IMR-90 (cell line): ENCODE measurements at regions not wholly inside any gene's neighbourhood (a gene's known extent, or its start where the extent isn't known, plus 50 kb on each side); places are given as distances from the start of the nearest gene placed in this dataset.

ENCODE experiments used
- ATAC-seq: fragments of 200-7000 bp; cut with Tn5 transposase; 2 replicates; pipeline ENCODE4 v1.9.1; 2020; ENCODE audit warnings: low read depth, mild to moderate bottlenecking, moderate library complexity
- BruUV-seq: library from RNA; stranded (reverse); fragments of 400-500 nt; replicated peaks from 2 replicates; lab custom pipeline; 2021; lab: Mats Ljungman, UMichigan
- CTCF ChIA-PET: fragments of 300-600 bp; formaldehyde crosslinking; extraction: SDS; loops from one replicate; lab custom pipeline; 2021; ENCODE audit warnings: antibody characterized with exemption; lab: Yijun Ruan, JAX
- POLR2A ChIA-PET: fragments of 300-600 bp; sonication (Branson Sonifier 250); formaldehyde crosslinking; loops from one replicate; lab custom pipeline; 2022; ENCODE audit warnings: antibody characterized with exemption; ENCODE audit not compliant: unreplicated experiment; lab: Charles Lee
- DNase-seq: peaks from one replicate; pipeline ENCODE4 v3.0.0; 2013
- H2AFZ ChIP-seq: replicated peaks from 2 replicates; pipeline ENCODE3; 2013; ENCODE audit warnings: low read length, mild to moderate bottlenecking; ENCODE audit not compliant: poor library complexity
- H2AK5ac ChIP-seq: 2 replicates; pipeline ENCODE4 v1.6.1; 2013; ENCODE audit warnings: low read depth, low read length, inconsistent platforms
- H2AK9ac ChIP-seq: replicated peaks from 2 replicates; pipeline ENCODE3; 2013; ENCODE audit warnings: mild to moderate bottlenecking, low read depth, low read length, moderate library complexity; ENCODE audit not compliant: poor library complexity
- H2BK120ac ChIP-seq: 2 replicates; pipeline ENCODE4 v1.6.1; 2013; ENCODE audit warnings: low read depth, low read length, inconsistent platforms
- H2BK15ac ChIP-seq: 3 replicates; pipeline ENCODE4 v1.6.1; 2013; ENCODE audit warnings: low read depth, low read length, inconsistent platforms
- H2BK20ac ChIP-seq: 2 replicates; pipeline ENCODE4 v1.6.1; 2013; ENCODE audit warnings: low read depth, mild to moderate bottlenecking, inconsistent platforms, low read length, moderate library complexity
- H2BK5ac ChIP-seq: 2 replicates; pipeline ENCODE4 v1.6.1; 2013; ENCODE audit warnings: mild to moderate bottlenecking, low read depth, low read length, inconsistent platforms; ENCODE audit not compliant: poor library complexity, severe bottlenecking
- H3K14ac ChIP-seq: replicated peaks from 2 replicates; pipeline ENCODE4 v1.6.1; 2013; ENCODE audit warnings: low read depth, low read length, inconsistent platforms
- H3K18ac ChIP-seq: 2 replicates; pipeline ENCODE4 v1.6.1; 2013; ENCODE audit warnings: low read depth, low read length, control low read depth
- H3K23ac ChIP-seq: 2 replicates; pipeline ENCODE4 v1.6.1; 2013; ENCODE audit warnings: low read depth, low read length, inconsistent platforms
- H3K27ac ChIP-seq: 2 replicates; pipeline ENCODE4 v1.5.1; 2013; ENCODE audit warnings: mild to moderate bottlenecking, control low read depth, low read length; ENCODE audit not compliant: insufficient read depth
- H3K27me3 ChIP-seq: 2 replicates; pipeline ENCODE4 v1.6.1; 2013; ENCODE audit warnings: low read length; ENCODE audit not compliant: control insufficient read depth, insufficient read depth
- H3K36me3 ChIP-seq: 2 replicates; pipeline ENCODE4 v1.6.1; 2013; ENCODE audit warnings: low read length, mixed read lengths; ENCODE audit not compliant: control insufficient read depth, insufficient read depth
- H3K4ac ChIP-seq: 2 replicates; pipeline ENCODE4 v1.6.1; 2013; ENCODE audit warnings: low read depth, low read length, inconsistent platforms
- H3K4me1 ChIP-seq: 2 replicates; pipeline ENCODE4 v1.6.1; 2013; ENCODE audit warnings: low read length, mixed read lengths; ENCODE audit not compliant: control insufficient read depth, insufficient read depth
- H3K4me2 ChIP-seq: 2 replicates; pipeline ENCODE4 v1.6.1; 2013; ENCODE audit warnings: low read depth, mild to moderate bottlenecking, control low read depth, low read length, moderate library complexity
- H3K4me3 ChIP-seq: 2 replicates; pipeline ENCODE4 v1.5.1; 2013; ENCODE audit warnings: low read depth, mild to moderate bottlenecking, control low read depth, low read length, moderate library complexity; ENCODE audit not compliant: insufficient read depth
- H3K56ac ChIP-seq: 2 replicates; pipeline ENCODE4 v1.6.1; 2013; ENCODE audit warnings: low read length, inconsistent platforms; ENCODE audit not compliant: insufficient read depth; ENCODE audit errors: extremely low read depth
- H3K79me1 ChIP-seq, 2 experiments: 2 replicates each; pipeline ENCODE4 v1.6.1; 2013; ENCODE audit warnings: low read length in 2 of 2, inconsistent platforms in 1 of 2, low read depth in 1 of 2
- H3K9ac ChIP-seq: 2 replicates; pipeline ENCODE4 v1.6.1; 2013; ENCODE audit warnings: low read depth, low read length, control low read depth
- H3K9me1 ChIP-seq: 2 replicates; pipeline ENCODE4 v1.6.1; 2013; ENCODE audit warnings: low read length, inconsistent platforms; ENCODE audit not compliant: insufficient read depth
- H3K9me3 ChIP-seq: 2 replicates; pipeline ENCODE4 v1.6.1; 2013; ENCODE audit warnings: low read length; ENCODE audit not compliant: control insufficient read depth, insufficient read depth
- H4K20me1 ChIP-seq: 2 replicates; pipeline ENCODE4 v1.6.1; 2013; ENCODE audit warnings: low read length, inconsistent platforms; ENCODE audit not compliant: insufficient read depth
- H4K5ac ChIP-seq: 2 replicates; pipeline ENCODE4 v1.6.1; 2013; ENCODE audit warnings: mild to moderate bottlenecking, low read depth, low read length, control low read depth
- H4K8ac ChIP-seq, 2 experiments: 2 replicates each; pipeline ENCODE4 v1.6.1; 2013; ENCODE audit warnings: low read depth in 2 of 2, low read length in 2 of 2, control low read depth in 1 of 2, inconsistent platforms in 1 of 2
- H4K91ac ChIP-seq: 2 replicates; pipeline ENCODE4 v1.6.1; 2013; ENCODE audit warnings: low read depth, low read length, inconsistent platforms; ENCODE audit not compliant: insufficient read depth
- BHLHE40 ChIP-seq: fragments of 150-350 bp; IDR thresholded peaks from 2 replicates; pipeline ENCODE4 v1.6.1; 2016; ENCODE audit warnings: mild to moderate bottlenecking, low read depth, low read length
- CEBPB ChIP-seq: IDR thresholded peaks from 2 replicates; pipeline ENCODE4 v1.6.1; 2012; ENCODE audit warnings: low read depth, low read length, improper control_type of control experiment
- CHD1 ChIP-seq: IDR thresholded peaks from 2 replicates; pipeline ENCODE4 v1.6.1; 2012; ENCODE audit warnings: low read depth, low read length, improper control_type of control experiment
- CTCF ChIP-seq: conservative IDR thresholded peaks from 2 replicates; pipeline ENCODE4 v1.5.1; 2012; ENCODE audit warnings: mild to moderate bottlenecking, low read depth, low read length, improper control_type of control experiment
- ELK1 ChIP-seq: fragments of 150-350 bp; IDR thresholded peaks from 2 replicates; pipeline ENCODE4 v1.6.1; 2016; ENCODE audit warnings: low read depth, mild to moderate bottlenecking, low read length, moderate library complexity, borderline replicate concordance
- MAFK ChIP-seq: IDR thresholded peaks from 2 replicates; pipeline ENCODE4 v1.6.1; 2012; ENCODE audit warnings: low read depth, low read length, improper control_type of control experiment
- MAZ ChIP-seq: IDR thresholded peaks from 2 replicates; pipeline ENCODE4 v1.6.1; 2012; ENCODE audit warnings: low read depth, mild to moderate bottlenecking, low read length, improper control_type of control experiment, moderate library complexity, borderline replicate concordance
- NFE2L2 ChIP-seq: fragments of 150-350 bp; IDR thresholded peaks from 2 replicates; pipeline ENCODE4 v1.6.1; 2016; ENCODE audit warnings: low read depth, mild to moderate bottlenecking, low read length
- POLR2A ChIP-seq: IDR thresholded peaks from 2 replicates; pipeline ENCODE4 v1.6.1; 2012; ENCODE audit warnings: mild to moderate bottlenecking, low read depth, low read length
- RAD21 ChIP-seq: IDR thresholded peaks from 2 replicates; pipeline ENCODE4 v1.6.1; 2012; ENCODE audit warnings: low read length, improper control_type of control experiment
- RCOR1 ChIP-seq: IDR thresholded peaks from 2 replicates; pipeline ENCODE4 v1.6.1; 2012; ENCODE audit warnings: mild to moderate bottlenecking, low read length, improper control_type of control experiment; ENCODE audit not compliant: insufficient replicate concordance
- RFX5 ChIP-seq: IDR thresholded peaks from 2 replicates; pipeline ENCODE4 v1.8.0; 2012; ENCODE audit warnings: low read depth, mild to moderate bottlenecking, low read length, moderate library complexity
- WGBS, 2 experiments: methylation state at CpG; one replicate each; pipeline versions ENCODE4 v1.1.5 to v1.1.7; 2013; ENCODE audit warnings: missing lambda C conversion rate in 2 of 2; ENCODE audit not compliant: insufficient read length in 1 of 2; ENCODE audit errors: extremely low coverage in 2 of 2; 5-methylcytosine and 5-hydroxymethylcytosine counted together
- dilution Hi-C: fragments of 300-500 bp; cut with HindIII; formaldehyde crosslinking; loops from one replicate; pipeline ENCODE4 v1.14.3; 2018; ENCODE audit warnings: low sequenced_read_pairs; ENCODE audit not compliant: unreplicated experiment
- in situ Hi-C: fragments of 300-500 bp; cut with MboI; formaldehyde crosslinking; loops from 3 replicates; pipeline ENCODE4 v1.14.3; 2019; ENCODE audit warnings: low sequenced_read_pairs, inconsistent platforms, mixed read lengths
- intact Hi-C: fragments of 100-400 bp; cut with micrococcal nuclease; formaldehyde crosslinking; loops from 2 replicates; pipeline ENCODE4 v1.10.0; 2022
- TF ChIP-seq, protein P1 (sequence below): fragments of 150-350 bp; IDR thresholded peaks from 2 replicates; pipeline ENCODE4 v1.6.1; 2017; ENCODE audit warnings: mild to moderate bottlenecking, antibody characterized with exemption, low read length, low read depth

- no peak for TF ChIP-seq CTCF
- no peak for TF ChIP-seq MAFK
- no peak for TF ChIP-seq RFX5
- no peak for TF ChIP-seq RAD21
- TF ChIP-seq POLR2A, result no peak
- no peak for TF ChIP-seq CHD1
- TF ChIP-seq RCOR1, result no peak
- TF ChIP-seq MAZ, result no peak
- TF ChIP-seq NFE2L2, result no peak
- TF ChIP-seq ELK1, result no peak
- no peak for TF ChIP-seq CEBPB
- TF ChIP-seq, protein P1, sequence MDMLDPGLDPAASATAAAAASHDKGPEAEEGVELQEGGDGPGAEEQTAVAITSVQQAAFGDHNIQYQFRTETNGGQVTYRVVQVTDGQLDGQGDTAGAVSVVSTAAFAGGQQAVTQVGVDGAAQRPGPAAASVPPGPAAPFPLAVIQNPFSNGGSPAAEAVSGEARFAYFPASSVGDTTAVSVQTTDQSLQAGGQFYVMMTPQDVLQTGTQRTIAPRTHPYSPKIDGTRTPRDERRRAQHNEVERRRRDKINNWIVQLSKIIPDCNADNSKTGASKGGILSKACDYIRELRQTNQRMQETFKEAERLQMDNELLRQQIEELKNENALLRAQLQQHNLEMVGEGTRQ, result no peak
- no peak for TF ChIP-seq BHLHE40
- Histone ChIP-seq H3K18ac (no peak overlapping the region), H3K14ac (no peak overlapping the region), H2BK20ac (no peak overlapping the region), H3K4me3 (no peak overlapping the region), H2BK120ac (no peak overlapping the region), H2AFZ (no peak overlapping the region), H4K8ac (no peak overlapping the region), H2AK5ac (no peak overlapping the region), H2AK9ac (no peak overlapping the region), H3K4me2 (no peak overlapping the region), H3K27ac (no peak overlapping the region), H3K27me3 (peaks cover 2% of the 10 kb centered on the region; the same call in 1 of the 2 replicates), H3K9ac (no peak overlapping the region), H4K91ac (no peak overlapping the region), H2BK5ac (no peak overlapping the region), H3K23ac (no peak overlapping the region), H3K79me1 (no peaks in the 10 kb centered on the region), H3K56ac (no peak overlapping the region), H3K36me3 (no peaks in the 10 kb centered on the region), H3K9me3 (no peaks in the 10 kb centered on the region), H3K4me1 (no peaks in the 10 kb centered on the region), H3K9me1 (no peaks in the 10 kb centered on the region), H4K5ac (no peak overlapping the region), H2BK15ac (no peak overlapping the region), H3K4ac (no peak overlapping the region), H4K20me1 (no peaks in the 10 kb centered on the region)
- ATAC-seq (no peak), DNase-seq (peak; percentile 10)
- CTCF ChIA-PET, result no interaction called here
- POLR2A ChIA-PET, result no interaction called here
- in situ Hi-C loops, result no loop called here
- WGBS, 2 experiments, result no CpG with 5 or more reads among the region's 1 CpG
- dilution Hi-C loops, result no loop called here
- intact Hi-C loops, result no loop called here
- BruUV-seq, result no TSS peak
Observed at GRCh38 chr1:209486861-209487593, 96.5 kb upstream of the CAMK1G start.
